Panc1 (cell line): ENCODE measurements at regions not wholly inside any gene's neighbourhood (a gene's known extent, or its start where the extent isn't known, plus 50 kb on each side); places are given as distances from the start of the nearest gene placed in this dataset.

ENCODE experiments used
- ATAC-seq: fragments of 200-7000 bp; cut with Tn5 transposase; 2 replicates; pipeline ENCODE4 v1.9.1; 2020; ENCODE audit warnings: mild to moderate bottlenecking, moderate library complexity
- BruUV-seq: library from RNA; stranded (reverse); fragments of 400-500 nt; replicated peaks from 2 replicates; lab custom pipeline; 2021; lab: Mats Ljungman, UMichigan
- CTCF ChIA-PET: fragments of 300-600 bp; sonication (Branson Sonifier 250); formaldehyde crosslinking; loops from one replicate; lab custom pipeline; 2022; ENCODE audit warnings: antibody characterized with exemption; lab: Charles Lee
- POLR2A ChIA-PET: fragments of 300-600 bp; sonication (Branson Sonifier 250); formaldehyde crosslinking; loops from one replicate; lab custom pipeline; 2022; ENCODE audit warnings: antibody characterized with exemption; lab: Charles Lee
- DNase-seq: peaks from one replicate; pipeline ENCODE4 v3.0.0-alpha.2; 2010; ENCODE audit warnings: low read depth, low spot score
- H3K27ac ChIP-seq: 2 replicates; pipeline ENCODE4 v1.5.1; 2011; ENCODE audit warnings: mild to moderate bottlenecking, low read length, inconsistent platforms
- H3K27me3 ChIP-seq: fragments of 200-500 bp; sonication (Bioruptor generic); 2 replicates; pipeline ENCODE4 v1.6.0; 2014; ENCODE audit warnings: low read length, inconsistent platforms; ENCODE audit not compliant: control insufficient read depth, insufficient read depth
- H3K36me3 ChIP-seq: fragments of 200-500 bp; sonication (Bioruptor generic); 2 replicates; pipeline ENCODE4 v1.5.1; 2014; ENCODE audit warnings: inconsistent platforms, mild to moderate bottlenecking, low read length, moderate library complexity; ENCODE audit not compliant: control insufficient read depth, insufficient read depth
- H3K4me1 ChIP-seq: 2 replicates; pipeline ENCODE4 v1.5.1; 2011; ENCODE audit warnings: inconsistent platforms, mild to moderate bottlenecking, low read length, moderate library complexity; ENCODE audit not compliant: control insufficient read depth, insufficient read depth
- H3K4me3 ChIP-seq, 2 experiments: 2 replicates each; pipeline ENCODE4 v1.5.1; 2011 to 2012; ENCODE audit warnings: low read depth in 2 of 2, low read length in 2 of 2, mild to moderate bottlenecking in 2 of 2, inconsistent platforms in 1 of 2, moderate library complexity in 1 of 2
- H3K9me3 ChIP-seq: fragments of 200-500 bp; sonication (Bioruptor generic); 2 replicates; pipeline ENCODE4 v1.5.1; 2014; ENCODE audit warnings: low read depth, mild to moderate bottlenecking, inconsistent platforms, low read length, moderate library complexity; ENCODE audit not compliant: control insufficient read depth, insufficient read depth
- POLR2AphosphoS5 ChIP-seq: IDR thresholded peaks from 2 replicates; pipeline ENCODE4 v1.6.1; 2012; ENCODE audit warnings: mild to moderate bottlenecking, low read depth, low read length, moderate library complexity
- SIN3A ChIP-seq: IDR thresholded peaks from 2 replicates; pipeline ENCODE4 v1.6.1; 2012; ENCODE audit warnings: low read depth, mild to moderate bottlenecking, low read length, moderate library complexity, borderline replicate concordance; ENCODE audit not compliant: insufficient read depth
- TCF7L2 ChIP-seq: IDR thresholded peaks from 2 replicates; pipeline ENCODE4 v1.6.1; 2011; ENCODE audit warnings: mild to moderate bottlenecking, low read depth, low read length, inconsistent platforms
- in situ Hi-C: cut with HindIII; loops from 2 replicates; pipeline ENCODE4 v1.10.0; 2016; ENCODE audit warnings: low sequenced_read_pairs, low pct_unique_long_range_greater_than_20kb
- intact Hi-C: fragments of 100-400 bp; cut with micrococcal nuclease; formaldehyde crosslinking; loops from one replicate; pipeline ENCODE4 v1.10.0; 2022; ENCODE audit not compliant: unreplicated experiment
- TF ChIP-seq, protein P1 (sequence below): fragments of 450-650 bp; IDR thresholded peaks from 2 replicates; pipeline ENCODE4 v1.5.1; 2017; ENCODE audit warnings: mild to moderate bottlenecking
- TF ChIP-seq, protein P2 (sequence below), 2 experiments: IDR thresholded peaks; 2 replicates each; pipeline ENCODE4 v1.6.1; 2011 to 2012; ENCODE audit warnings: low read depth in 2 of 2, control low read depth in 1 of 2, low read length in 1 of 2, mild to moderate bottlenecking in 1 of 2, moderate library complexity in 1 of 2; ENCODE audit not compliant: insufficient read depth in 1 of 2

- Histone ChIP-seq H3K4me1 (no peaks in the 10 kb centered on the region), H3K27ac (no peak overlapping the region), H3K9me3 (peaks cover 13% of the 10 kb centered on the region), H3K36me3 (no peaks in the 10 kb centered on the region), H3K4me3 (no peak overlapping the region), H3K27me3 (no peaks in the 10 kb centered on the region; the same call in 1 of the 2 replicates)
- no TSS peak for BruUV-seq
- intact Hi-C loops = loop anchor here (10.0 kb wide), 1 partner anchor 155 kb away; no protein-coding TSS in a partner anchor
- in situ Hi-C loops = no loop called here
- CTCF ChIA-PET = no interaction called here
- TF ChIP-seq, protein P1, sequence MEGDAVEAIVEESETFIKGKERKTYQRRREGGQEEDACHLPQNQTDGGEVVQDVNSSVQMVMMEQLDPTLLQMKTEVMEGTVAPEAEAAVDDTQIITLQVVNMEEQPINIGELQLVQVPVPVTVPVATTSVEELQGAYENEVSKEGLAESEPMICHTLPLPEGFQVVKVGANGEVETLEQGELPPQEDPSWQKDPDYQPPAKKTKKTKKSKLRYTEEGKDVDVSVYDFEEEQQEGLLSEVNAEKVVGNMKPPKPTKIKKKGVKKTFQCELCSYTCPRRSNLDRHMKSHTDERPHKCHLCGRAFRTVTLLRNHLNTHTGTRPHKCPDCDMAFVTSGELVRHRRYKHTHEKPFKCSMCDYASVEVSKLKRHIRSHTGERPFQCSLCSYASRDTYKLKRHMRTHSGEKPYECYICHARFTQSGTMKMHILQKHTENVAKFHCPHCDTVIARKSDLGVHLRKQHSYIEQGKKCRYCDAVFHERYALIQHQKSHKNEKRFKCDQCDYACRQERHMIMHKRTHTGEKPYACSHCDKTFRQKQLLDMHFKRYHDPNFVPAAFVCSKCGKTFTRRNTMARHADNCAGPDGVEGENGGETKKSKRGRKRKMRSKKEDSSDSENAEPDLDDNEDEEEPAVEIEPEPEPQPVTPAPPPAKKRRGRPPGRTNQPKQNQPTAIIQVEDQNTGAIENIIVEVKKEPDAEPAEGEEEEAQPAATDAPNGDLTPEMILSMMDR = no peak
- TF ChIP-seq TCF7L2 (no peak), POLR2AphosphoS5 (no peak), SIN3A (no peak)
- TF ChIP-seq, protein P2, sequence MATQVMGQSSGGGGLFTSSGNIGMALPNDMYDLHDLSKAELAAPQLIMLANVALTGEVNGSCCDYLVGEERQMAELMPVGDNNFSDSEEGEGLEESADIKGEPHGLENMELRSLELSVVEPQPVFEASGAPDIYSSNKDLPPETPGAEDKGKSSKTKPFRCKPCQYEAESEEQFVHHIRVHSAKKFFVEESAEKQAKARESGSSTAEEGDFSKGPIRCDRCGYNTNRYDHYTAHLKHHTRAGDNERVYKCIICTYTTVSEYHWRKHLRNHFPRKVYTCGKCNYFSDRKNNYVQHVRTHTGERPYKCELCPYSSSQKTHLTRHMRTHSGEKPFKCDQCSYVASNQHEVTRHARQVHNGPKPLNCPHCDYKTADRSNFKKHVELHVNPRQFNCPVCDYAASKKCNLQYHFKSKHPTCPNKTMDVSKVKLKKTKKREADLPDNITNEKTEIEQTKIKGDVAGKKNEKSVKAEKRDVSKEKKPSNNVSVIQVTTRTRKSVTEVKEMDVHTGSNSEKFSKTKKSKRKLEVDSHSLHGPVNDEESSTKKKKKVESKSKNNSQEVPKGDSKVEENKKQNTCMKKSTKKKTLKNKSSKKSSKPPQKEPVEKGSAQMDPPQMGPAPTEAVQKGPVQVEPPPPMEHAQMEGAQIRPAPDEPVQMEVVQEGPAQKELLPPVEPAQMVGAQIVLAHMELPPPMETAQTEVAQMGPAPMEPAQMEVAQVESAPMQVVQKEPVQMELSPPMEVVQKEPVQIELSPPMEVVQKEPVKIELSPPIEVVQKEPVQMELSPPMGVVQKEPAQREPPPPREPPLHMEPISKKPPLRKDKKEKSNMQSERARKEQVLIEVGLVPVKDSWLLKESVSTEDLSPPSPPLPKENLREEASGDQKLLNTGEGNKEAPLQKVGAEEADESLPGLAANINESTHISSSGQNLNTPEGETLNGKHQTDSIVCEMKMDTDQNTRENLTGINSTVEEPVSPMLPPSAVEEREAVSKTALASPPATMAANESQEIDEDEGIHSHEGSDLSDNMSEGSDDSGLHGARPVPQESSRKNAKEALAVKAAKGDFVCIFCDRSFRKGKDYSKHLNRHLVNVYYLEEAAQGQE (IDR thresholded peaks at IDR 0.05; ENCODE audit: insufficient read depth in 1 of 2, low read depth in 2 of 2, low read length in 1 of 2) = no peak
- no peak for DNase-seq
- no peak for ATAC-seq
- POLR2A ChIA-PET = no interaction called here
These were observed 225.7 kb upstream of the PPP2R3A start for GRCh38 chr3:135739779-135740178.

DNA sequence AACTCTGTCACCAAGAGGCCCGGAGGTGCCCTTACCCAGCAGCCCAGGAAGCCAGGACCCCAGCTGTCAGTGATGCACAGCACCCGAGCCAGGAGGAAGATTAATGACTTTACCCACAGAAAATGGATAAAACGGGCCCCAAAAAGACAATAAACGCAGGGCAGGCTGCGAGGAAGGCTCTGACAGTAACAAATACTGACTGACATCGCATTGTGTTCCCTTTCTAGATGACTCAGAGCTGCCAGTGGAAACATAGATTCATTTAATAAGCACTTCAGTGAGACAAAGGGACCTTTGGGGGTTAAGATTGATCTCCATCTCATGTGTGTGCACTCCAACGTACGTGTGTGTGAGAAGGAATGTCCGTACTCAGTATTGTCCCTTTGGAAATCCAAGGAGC lies 225.3 kb upstream of the PPP2R3A start:
- no TSS peak for BruUV-seq
- Histone ChIP-seq H3K36me3 (no peaks in the 10 kb centered on the region), H3K27me3 (peaks cover 2% of the 10 kb centered on the region; the same call in 1 of the 2 replicates), H3K4me1 (no peaks in the 10 kb centered on the region), H3K9me3 (peaks cover 13% of the 10 kb centered on the region), H3K4me3 (no peak overlapping the region), H3K27ac (no peak overlapping the region)
- no peak for ATAC-seq
- in situ Hi-C loops = no loop called here
- intact Hi-C loops = no loop called here
- DNase-seq = no peak
- ChIA-PET POLR2A (no interaction called here), CTCF (no interaction called here)
- TF ChIP-seq SIN3A = no peak
- TF ChIP-seq, protein P2 (IDR thresholded peaks at IDR 0.05; ENCODE audit: insufficient read depth in 1 of 2, low read depth in 2 of 2, low read length in 1 of 2) = no peak
